Endodermal cell (in vitro differentiated cells): ENCODE measurements at regions not wholly inside any gene's neighbourhood (a gene's known extent, or its start where the extent isn't known, plus 50 kb on each side); places are given as distances from the start of the nearest gene placed in this dataset.

Source experiments
- DNase-seq: peaks from one replicate; pipeline ENCODE4 v3.0.0-alpha.2; 2017
- H3K27ac ChIP-seq: 2 replicates; pipeline ENCODE4 v1.5.1; 2013; ENCODE audit warnings: mild to moderate bottlenecking, low read depth, low read length, moderate library complexity
- H3K27me3 ChIP-seq: 2 replicates; pipeline ENCODE4 v1.6.1; 2013; ENCODE audit warnings: mild to moderate bottlenecking, low read length, moderate library complexity; ENCODE audit not compliant: insufficient read depth, control insufficient read depth, poor library complexity, severe bottlenecking
- H3K36me3 ChIP-seq: 2 replicates; pipeline ENCODE4 v1.7.0; 2013; ENCODE audit warnings: mild to moderate bottlenecking, low read length, moderate library complexity; ENCODE audit not compliant: control insufficient read depth, insufficient read depth
- H3K4me1 ChIP-seq: one replicate; pipeline ENCODE4 v1.7.0; 2013; ENCODE audit warnings: low read length; ENCODE audit not compliant: control insufficient read depth, insufficient read depth
- H3K4me3 ChIP-seq: 2 replicates; pipeline ENCODE4 v1.5.1; 2013; ENCODE audit warnings: mild to moderate bottlenecking, low read length, moderate library complexity
- H3K9ac ChIP-seq: 2 replicates; pipeline ENCODE4 v1.6.1; 2013; ENCODE audit warnings: mild to moderate bottlenecking, low read length, moderate library complexity; ENCODE audit not compliant: poor library complexity, severe bottlenecking; ENCODE audit errors: extremely low read depth
- H3K9me3 ChIP-seq: 2 replicates; pipeline ENCODE4 v1.6.1; 2013; ENCODE audit warnings: mild to moderate bottlenecking, low read length, moderate library complexity; ENCODE audit not compliant: control insufficient read depth
- H3K27ac Mint-ChIP-seq: 2 replicates; pipeline ENCODE4 v1.8.0; 2020; ENCODE audit warnings: mixed read lengths
- H3K27me3 Mint-ChIP-seq: 2 replicates; pipeline ENCODE4 v1.8.0; 2021; ENCODE audit warnings: mild to moderate bottlenecking, mixed read lengths; ENCODE audit not compliant: insufficient read depth
- H3K36me3 Mint-ChIP-seq: 2 replicates; pipeline ENCODE4 v1.8.0; 2020; ENCODE audit warnings: low read depth, mixed read lengths
- H3K4me1 Mint-ChIP-seq: 2 replicates; pipeline ENCODE4 v1.8.0; 2020; ENCODE audit warnings: mixed read lengths
- H3K4me3 Mint-ChIP-seq: 2 replicates; pipeline ENCODE4 v1.8.0; 2020; ENCODE audit warnings: mild to moderate bottlenecking, moderate library complexity, mixed read lengths
- H3K9me3 Mint-ChIP-seq: 2 replicates; pipeline ENCODE4 v1.8.0; 2020; ENCODE audit warnings: mild to moderate bottlenecking, mixed read lengths
- CTCF ChIP-seq: fragments of 200-600 bp; sonication (generic); conservative IDR thresholded peaks from 2 replicates; pipeline ENCODE4 v1.5.0; 2021; ENCODE audit warnings: antibody characterized with exemption, mild to moderate bottlenecking
- WGBS, 2 experiments: methylation state at CpG; one replicate each; pipeline versions ENCODE4 v1.1.5 to v1.1.7; 2013; ENCODE audit warnings: missing lambda C conversion rate in 2 of 2, mixed read lengths in 1 of 2; ENCODE audit not compliant: insufficient coverage in 1 of 2, insufficient read length in 1 of 2; 5-methylcytosine and 5-hydroxymethylcytosine counted together

GRCh38 chr3:94875149-94875548, 812.3 kb downstream of the NSUN3 start:
- Mint-ChIP-seq H3K4me3 (no peak overlapping the region), H3K27ac (no peak overlapping the region), H3K36me3 (no peaks in the 10 kb centered on the region), H3K9me3 (peaks cover 10% of the 10 kb centered on the region), H3K4me1 (no peaks in the 10 kb centered on the region), H3K27me3 (no peaks in the 10 kb centered on the region)
- Histone ChIP-seq H3K4me3 (no peak overlapping the region), H3K27me3 (no peaks in the 10 kb centered on the region), H3K4me1 (no peaks in the 10 kb centered on the region), H3K27ac (no peak overlapping the region), H3K9me3 (peaks cover 15% of the 10 kb centered on the region), H3K36me3 (no peaks in the 10 kb centered on the region), H3K9ac (no peak overlapping the region)
- 100% methylated on average over 1 of the region's 1 CpG; no CpG with 5 or more reads in 1 of the 2 experiments for WGBS, 2 experiments
- peak; percentile 56 for DNase-seq
- no peak for TF ChIP-seq CTCF

GRCh38 chr3:94887065-94887464, 824.2 kb downstream of the NSUN3 start:
- WGBS, 2 experiments = 59% methylated on average over 3 of the region's 3 CpGs; no CpG with 5 or more reads in 1 of the 2 experiments
- H3K4me1 Mint-ChIP-seq = no peaks in the 10 kb centered on the region
- Histone ChIP-seq H3K27ac (no peak overlapping the region), H3K4me1 (no peaks in the 10 kb centered on the region), H3K27me3 (no peaks in the 10 kb centered on the region), H3K36me3 (no peaks in the 10 kb centered on the region), H3K9ac (no peak overlapping the region), H3K9me3 (peaks cover 5% of the 10 kb centered on the region), H3K4me3 (no peak overlapping the region)
- no peak for DNase-seq
- no peaks in the 10 kb centered on the region for H3K27me3 Mint-ChIP-seq
- peaks cover 3% of the 10 kb centered on the region for H3K9me3 Mint-ChIP-seq
- no peaks in the 10 kb centered on the region for H3K36me3 Mint-ChIP-seq
- H3K4me3 Mint-ChIP-seq = no peak overlapping the region
- no peak for TF ChIP-seq CTCF
- no peak overlapping the region for H3K27ac Mint-ChIP-seq

- H3K4me3 Mint-ChIP-seq = no peak overlapping the region
- DNase-seq = no peak
- H3K4me3 ChIP-seq = no peak overlapping the region
- H3K9me3 ChIP-seq = no peaks in the 10 kb centered on the region
- no peaks in the 10 kb centered on the region for H3K4me1 ChIP-seq
- no peaks in the 10 kb centered on the region for H3K9me3 Mint-ChIP-seq
- peaks cover 12% of the 10 kb centered on the region for H3K4me1 Mint-ChIP-seq
- H3K27me3 Mint-ChIP-seq = no peaks in the 10 kb centered on the region
- H3K27ac Mint-ChIP-seq = no peak overlapping the region
- no peaks in the 10 kb centered on the region for H3K27me3 ChIP-seq
- no peak overlapping the region for H3K9ac ChIP-seq
- H3K36me3 Mint-ChIP-seq = no peaks in the 10 kb centered on the region
- H3K27ac ChIP-seq = no peak overlapping the region
- H3K36me3 ChIP-seq = no peaks in the 10 kb centered on the region
- TF ChIP-seq CTCF = no peak
Measured at GRCh38 chr3:94896994-94897393, 834.1 kb downstream of the NSUN3 start.
